ENCODE measurements at regions not wholly inside any gene's neighbourhood (a gene's known extent, or its start where the extent isn't known, plus 50 kb on each side); places are given as distances from the start of the nearest gene placed in this dataset.
"Not testable (repeated sequence)": the region's sequence is repeated elsewhere in the genome, so short reads cannot be mapped to it uniquely, and the experiment has no call there.

- DNase-seq = no peak
These were observed 327.9 kb upstream of the VCX start for GRCh38 chrX:7514871-7515599.

DNA sequence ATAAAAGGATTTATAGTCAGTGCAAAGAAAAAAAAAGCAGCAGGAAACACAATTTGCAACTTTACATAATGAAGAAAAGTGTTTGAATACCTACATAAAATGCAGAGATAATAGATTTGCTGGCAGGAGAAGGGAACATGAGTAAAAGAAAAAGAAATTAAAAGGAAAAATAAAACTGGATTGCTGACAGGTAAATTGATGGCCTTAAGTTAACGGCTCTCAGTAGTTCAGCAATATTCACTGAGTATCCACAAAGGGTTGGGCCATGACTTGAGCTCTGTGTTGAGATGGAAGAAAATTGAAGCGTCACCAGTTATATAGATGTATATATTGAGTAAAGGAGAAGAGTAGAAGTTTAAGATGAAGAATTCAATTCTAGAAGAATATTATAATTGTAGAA, 330.1 kb upstream of the VCX start:
- DNase-seq = no peak

- DNase-seq = no peak
These were observed 339.7 kb upstream of the VCX start for GRCh38 chrX:7503251-7503650.

- no peak for DNase-seq
These were observed 342.6 kb upstream of the VCX start for GRCh38 chrX:7500386-7500785.

- no peak for DNase-seq
These were observed 338.6 kb upstream of the PUDP start for GRCh38 chrX:7486505-7486904.

DNA sequence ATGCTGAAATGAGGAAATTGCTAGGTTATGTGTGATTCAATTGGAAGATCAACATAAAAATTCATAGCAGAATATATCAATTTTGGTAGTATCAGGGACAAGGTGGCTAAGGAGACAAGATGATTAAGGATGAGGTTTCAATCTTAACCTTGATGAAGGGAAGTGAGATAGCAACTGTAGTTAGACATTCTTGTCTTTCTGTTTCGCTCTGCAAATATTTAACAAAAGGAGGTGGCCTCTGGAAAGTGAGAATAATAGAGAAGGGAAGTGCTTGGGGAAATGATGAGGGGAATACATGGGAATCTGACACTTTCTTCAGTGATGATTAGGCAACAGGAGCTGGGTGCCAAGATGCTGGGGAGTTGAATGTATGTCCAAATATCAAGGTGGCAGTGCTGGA, 337.1 kb upstream of the PUDP start:
- DNase-seq = no peak

GRCh38 chrX:7480721-7481120, 332.8 kb upstream of the PUDP start:
- DNase-seq = no peak

DNA sequence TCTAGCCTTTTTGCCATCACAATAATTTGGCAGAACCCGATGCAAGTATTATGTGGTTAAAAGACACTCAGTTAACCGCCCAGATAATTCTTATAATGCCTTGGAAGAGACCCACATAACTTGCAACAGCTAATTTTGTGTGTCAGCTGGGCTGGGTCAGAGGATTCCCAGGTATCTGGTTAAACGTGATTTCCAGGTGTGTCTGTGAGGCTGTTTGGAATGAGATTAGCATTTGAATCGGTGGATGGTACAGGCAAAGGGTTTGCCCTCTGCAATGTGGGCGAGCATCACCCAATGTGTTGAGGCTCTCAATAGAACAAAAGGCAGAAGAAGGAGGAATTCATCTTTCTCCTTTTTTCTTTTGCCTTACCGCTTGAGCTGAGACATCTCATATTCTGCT, 314.2 kb upstream of the PUDP start:
- DNase-seq = no peak

GRCh38 chrX:7461051-7461450, 313.1 kb upstream of the PUDP start:
- not testable (repeated sequence) for DNase-seq

GRCh38 chrX:7447801-7448499, 300.0 kb upstream of the PUDP start:
- DNase-seq = no peak

GRCh38 chrX:7446815-7447214, 298.9 kb upstream of the PUDP start:
- no peak for DNase-seq

DNA sequence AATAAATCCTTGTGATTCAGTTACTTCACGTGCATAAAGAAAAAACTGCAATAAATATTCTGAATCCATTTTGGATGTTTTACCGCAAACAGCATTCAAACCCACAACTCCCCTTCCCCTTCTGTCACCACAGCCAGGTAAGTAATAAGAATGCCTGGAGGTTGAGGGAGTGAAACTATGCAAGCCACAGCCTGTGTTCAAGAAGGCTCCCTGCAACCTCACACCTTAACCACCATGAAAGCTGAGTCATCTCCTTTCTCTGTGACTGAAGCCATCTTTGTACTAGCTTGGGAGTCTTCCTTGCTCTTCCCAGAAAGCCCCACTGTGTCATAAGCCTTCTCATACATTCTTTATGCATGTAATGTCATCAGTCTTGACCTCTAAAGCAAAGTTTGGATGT, 297.0 kb upstream of the PUDP start:
- DNase-seq = no peak

DNA sequence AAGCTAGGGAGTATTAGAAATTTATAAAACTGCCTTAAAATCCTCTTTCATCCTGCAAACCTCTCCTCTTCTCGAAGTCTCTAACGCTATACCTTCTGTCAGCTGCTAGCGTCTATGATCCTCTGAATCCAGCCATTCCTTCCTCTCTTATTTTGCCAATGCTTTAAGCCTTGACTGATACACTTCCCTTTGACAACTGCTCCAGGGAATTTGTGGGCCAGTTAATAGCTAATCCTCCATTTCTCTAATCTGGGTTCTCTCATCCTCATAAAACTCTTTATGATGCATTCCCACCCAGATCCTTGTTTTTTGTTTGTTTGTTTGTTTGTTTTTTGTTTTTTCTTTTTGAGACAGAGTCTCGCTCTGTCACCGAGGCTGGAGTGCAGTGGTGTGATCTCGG, 293.6 kb upstream of the PUDP start:
- DNase-seq = no peak

DNA sequence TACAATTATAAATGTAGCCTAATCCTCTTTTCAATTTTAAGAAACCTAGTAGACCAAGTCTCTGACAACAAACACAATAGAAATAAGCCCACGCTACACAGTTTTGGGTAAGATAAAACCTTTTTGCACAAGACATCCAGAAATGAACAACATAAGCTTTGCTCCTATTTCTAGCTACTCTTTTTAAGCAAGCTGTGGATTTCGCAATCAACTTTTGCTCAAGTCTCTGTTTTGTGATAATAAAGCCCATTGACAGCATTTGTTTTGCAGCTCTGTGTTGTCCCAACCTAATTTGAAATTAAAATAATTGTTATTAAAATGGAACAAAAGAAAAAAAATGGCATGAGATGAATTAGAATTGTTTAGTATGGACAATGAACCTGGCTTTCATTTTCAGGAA, 287.9 kb upstream of the PUDP start:
- DNase-seq = no peak

DNA sequence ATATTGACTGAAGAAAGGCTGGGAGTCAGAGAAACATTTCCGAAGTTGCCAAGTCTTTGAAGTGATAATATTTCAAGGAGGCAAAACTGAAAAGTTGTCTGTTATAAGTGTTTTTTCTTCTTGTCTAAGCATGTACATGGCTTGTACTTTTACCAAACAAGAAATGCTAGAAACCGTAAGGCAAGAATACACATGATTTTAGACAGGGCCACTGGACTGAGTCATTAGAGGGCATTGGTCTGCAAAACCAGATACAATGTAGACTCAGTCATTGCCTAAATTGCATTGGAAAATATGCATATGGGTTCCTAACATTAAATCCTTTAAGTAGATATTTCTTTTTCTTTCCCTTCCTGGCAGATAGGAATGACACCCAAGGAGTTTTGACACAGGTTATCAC, 284.9 kb upstream of the PUDP start:
- no peak for DNase-seq

DNA sequence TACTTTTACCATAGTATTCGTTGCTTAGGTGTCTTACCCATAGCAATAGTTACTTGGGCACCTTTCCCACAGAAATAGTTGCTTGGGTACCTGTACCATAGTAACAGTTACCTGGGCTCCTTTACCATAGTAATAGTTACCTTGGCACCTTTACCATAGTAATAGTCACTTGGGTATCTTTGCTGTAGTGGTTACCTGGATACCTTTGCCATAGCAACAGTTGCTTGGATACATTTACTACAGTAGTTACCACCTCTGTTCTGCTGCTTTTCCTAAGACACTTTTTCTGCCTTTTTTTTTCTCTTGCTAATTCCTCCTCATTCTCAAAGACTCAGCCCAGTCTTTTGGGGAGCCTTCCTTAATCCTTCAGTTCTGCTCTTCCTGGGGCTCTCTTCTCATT, 272.8 kb upstream of the PUDP start:
- no peak for DNase-seq

DNA sequence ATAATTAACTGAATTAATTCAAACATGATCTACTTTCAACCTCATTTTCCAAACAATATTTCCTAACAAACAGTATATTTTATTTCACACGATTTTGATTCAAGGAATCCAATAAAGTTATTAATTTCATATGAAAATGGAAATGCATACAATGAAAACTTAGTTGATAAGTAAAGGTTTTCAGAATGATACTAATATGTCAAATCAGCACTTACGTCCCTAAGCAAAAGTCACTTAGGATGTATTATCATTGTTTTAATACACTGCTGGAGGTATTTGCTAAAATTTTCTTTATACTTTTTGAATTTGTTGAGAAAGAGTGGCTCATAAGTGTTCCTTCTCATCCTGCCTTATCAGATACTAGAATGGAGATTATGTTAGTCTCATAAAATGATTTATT, 266.8 kb upstream of the PUDP start:
- DNase-seq = no peak

DNA sequence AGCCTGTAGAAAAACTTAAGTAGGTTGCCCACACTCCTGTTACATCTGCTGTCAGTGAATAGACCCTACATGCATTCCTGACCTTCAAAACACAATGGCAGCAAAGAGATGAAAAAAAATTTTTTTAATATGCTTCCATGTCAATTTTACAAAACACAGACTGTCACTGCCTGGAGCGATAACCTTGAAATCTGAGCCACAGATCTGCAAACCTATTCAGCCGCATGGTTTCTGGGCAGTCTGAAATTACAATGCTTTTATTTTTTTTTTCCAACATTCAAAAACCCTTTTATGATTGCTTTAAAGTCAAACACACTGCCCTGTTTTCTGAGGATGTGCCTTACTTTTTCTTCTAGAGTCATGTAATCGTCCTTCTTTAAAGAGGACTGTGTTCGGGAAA, 264.9 kb upstream of the PUDP start:
- no peak for DNase-seq

GRCh38 chrX:7409866-7410265, 261.9 kb upstream of the PUDP start:
- DNase-seq = no peak

DNA sequence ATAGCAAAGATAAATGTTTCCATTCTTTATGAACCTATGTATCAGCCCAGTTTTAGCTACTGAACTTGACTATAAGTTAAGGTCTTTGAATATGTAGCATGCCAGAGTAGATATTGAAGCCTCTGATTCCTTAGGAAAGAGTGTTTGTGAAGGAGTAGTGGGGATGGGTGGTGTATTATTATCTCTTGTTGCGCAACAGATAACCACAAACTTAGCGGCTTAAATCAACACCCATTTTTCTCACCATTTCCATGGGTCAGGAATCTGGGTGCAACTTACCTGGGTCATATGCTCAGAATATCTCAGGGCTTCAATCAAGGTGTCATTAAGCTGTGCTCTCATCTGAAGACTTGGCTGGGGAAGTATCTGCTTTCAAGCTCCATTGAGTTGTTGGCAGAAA, 251.4 kb upstream of the PUDP start:
- DNase-seq = no peak

DNA sequence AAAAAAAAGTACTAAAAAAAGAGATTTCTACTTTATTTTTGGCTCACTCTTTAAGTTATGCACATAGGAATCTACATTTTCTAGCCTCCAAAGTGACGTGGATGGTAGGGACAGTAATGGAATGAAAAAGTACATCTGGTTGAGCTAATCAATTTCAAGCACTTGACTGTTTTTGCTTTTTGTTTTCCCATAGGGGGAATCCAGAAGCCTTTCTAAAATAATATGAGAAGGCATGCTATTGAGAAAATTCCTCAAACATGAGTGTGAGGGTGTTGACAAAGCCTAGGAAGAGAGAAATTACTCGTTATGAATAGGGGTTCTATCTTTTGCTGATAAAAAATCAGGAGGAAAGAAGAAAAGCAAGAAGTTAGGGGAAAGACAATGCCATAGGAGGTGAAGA, 242.5 kb upstream of the PUDP start:
- no peak for DNase-seq

- DNase-seq = no peak
These were observed 241.6 kb upstream of the PUDP start for GRCh38 chrX:7389576-7389975.

DNA sequence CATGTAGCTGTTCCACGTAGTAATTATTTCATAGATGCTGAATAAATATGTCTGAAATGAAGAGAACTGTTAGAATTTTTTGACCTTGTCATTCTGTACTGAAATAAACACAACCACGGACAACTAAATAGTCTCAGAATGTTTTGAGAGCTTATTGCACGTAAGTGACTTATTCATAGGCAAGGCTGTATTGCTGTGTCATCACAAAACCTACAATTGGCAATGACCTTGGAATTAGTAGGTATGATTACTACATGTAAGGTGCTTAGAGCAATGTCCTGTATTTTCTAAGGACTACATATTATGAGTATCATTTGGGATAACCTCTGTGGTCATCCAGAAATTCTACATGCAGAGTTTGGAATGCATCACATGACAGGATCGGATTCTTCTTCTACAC, 237.2 kb upstream of the PUDP start:
- DNase-seq = no peak

DNA sequence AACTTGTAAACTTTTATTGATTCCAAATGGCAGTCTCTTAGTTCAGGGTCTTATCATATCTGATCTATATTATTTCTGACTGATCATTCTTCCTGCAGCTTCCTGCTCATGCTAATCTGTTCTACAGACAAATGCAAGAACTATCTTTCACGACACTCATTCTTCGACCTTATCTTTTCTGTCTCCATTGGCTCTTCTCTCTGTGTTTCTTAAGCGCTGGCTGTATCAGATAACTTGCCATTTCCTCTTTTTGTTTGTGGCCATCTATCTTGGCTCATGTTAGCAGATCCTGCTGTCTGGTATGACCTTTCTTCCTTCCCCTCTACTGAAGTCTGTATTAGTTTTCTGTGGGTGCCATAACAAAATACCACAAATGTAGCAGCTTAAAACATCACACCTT, 230.5 kb upstream of the PUDP start:
- DNase-seq = no peak

Data from left hindlimb (tissue), 1 donor.